HL-60 (cell line): ENCODE measurements at regions not wholly inside any gene's neighbourhood (a gene's known extent, or its start where the extent isn't known, plus 50 kb on each side); places are given as distances from the start of the nearest gene placed in this dataset.

Experiments
- DNase-seq, 2 experiments: peaks; one replicate each; pipeline ENCODE4 v3.0.0-alpha.2; 2010 to 2020; ENCODE audit warnings: low read depth in 1 of 2, low spot score in 1 of 2
- H3K27ac ChIP-seq: fragments of 250-450 bp; sonication (Bioruptor Pico); replicated peaks from 2 replicates; pipeline ENCODE4 v1.5.1; 2020; ENCODE audit warnings: mild to moderate bottlenecking, moderate library complexity
- H3K27me3 ChIP-seq: fragments of 250-450 bp; sonication (Bioruptor Pico); 2 replicates; pipeline ENCODE4 v1.5.1; 2021; ENCODE audit warnings: mild to moderate bottlenecking, moderate library complexity; ENCODE audit not compliant: insufficient read depth, poor library complexity, severe bottlenecking
- H3K4me3 ChIP-seq: replicated peaks from 2 replicates; pipeline ENCODE4 v1.5.1; 2011; ENCODE audit warnings: mild to moderate bottlenecking, control low read depth, low read length; ENCODE audit not compliant: insufficient read depth
- CTCF ChIP-seq: IDR thresholded peaks from one replicate; pipeline ENCODE4 v1.5.1; 2011; ENCODE audit warnings: low read length, control low read depth, inconsistent platforms; ENCODE audit not compliant: insufficient read depth
- GABPA ChIP-seq: IDR thresholded peaks from 2 replicates; pipeline ENCODE4 v1.6.1; 2012; ENCODE audit warnings: low read depth
- POLR2AphosphoS5 ChIP-seq: IDR thresholded peaks from 2 replicates; pipeline ENCODE4 v1.6.1; 2012; ENCODE audit warnings: low read depth
- REST ChIP-seq: IDR thresholded peaks from 2 replicates; pipeline ENCODE4 v1.6.1; 2012; ENCODE audit warnings: low read depth; ENCODE audit not compliant: insufficient replicate concordance
- SPI1 ChIP-seq: IDR thresholded peaks from 2 replicates; pipeline ENCODE4 v1.6.1; 2012; ENCODE audit warnings: low read depth, mild to moderate bottlenecking, borderline replicate concordance

- DNase-seq, result no peak
- TF ChIP-seq POLR2AphosphoS5 (no peak), GABPA (no peak), REST (no peak), CTCF (no peak), SPI1 (no peak)
Observed at GRCh38 chr14:34063470-34064164, 112.7 kb upstream of the EGLN3 start.

GRCh38 chr14:34063042-34063441, 112.2 kb upstream of the EGLN3 start:
- H3K27me3 ChIP-seq, result no peaks in the 10 kb centered on the region
- no peak overlapping the region for H3K4me3 ChIP-seq
- H3K27ac ChIP-seq, result no peak overlapping the region
- TF ChIP-seq CTCF (no peak), SPI1 (no peak), REST (no peak), GABPA (no peak), POLR2AphosphoS5 (no peak)
- DNase-seq, result no peak

More at GRCh38 chr14:34063470-34064164, 112.7 kb upstream of the EGLN3 start:
- H3K27me3 ChIP-seq, result no peaks in the 10 kb centered on the region
- no peak overlapping the region for H3K27ac ChIP-seq
- no peak overlapping the region for H3K4me3 ChIP-seq

GRCh38 chr14:34062353-34062973, 111.6 kb upstream of the EGLN3 start:
- TF ChIP-seq REST (no peak), GABPA (no peak), CTCF (no peak), POLR2AphosphoS5 (no peak), SPI1 (no peak)
- no peak overlapping the region for H3K4me3 ChIP-seq
- DNase-seq, result no peak
- H3K27ac ChIP-seq, result no peak overlapping the region
- H3K27me3 ChIP-seq, result no peaks in the 10 kb centered on the region
